GM21786 (cell line): ENCODE measurements at regions not wholly inside any gene's neighbourhood (a gene's known extent, or its start where the extent isn't known, plus 50 kb on each side); places are given as distances from the start of the nearest gene placed in this dataset.
"Not testable (repeated sequence)": the region's sequence is repeated elsewhere in the genome, so short reads cannot be mapped to it uniquely, and the experiment has no call there.

Source experiments
- ATAC-seq: cut with Tn5 transposase; IDR thresholded peaks from one replicate; pipeline ENCODE4 v1.9.1; 2021; ENCODE audit not compliant: unreplicated experiment

- no peak for ATAC-seq
Measured at GRCh38 chr2:176885661-176886060, 326.9 kb upstream of the HNRNPA3 start.

GRCh38 chr2:176891105-176891504, 321.5 kb upstream of the HNRNPA3 start:
- no peak for ATAC-seq

GRCh38 chr2:176891857-176892256, 320.7 kb upstream of the HNRNPA3 start:
- ATAC-seq = no peak

DNA sequence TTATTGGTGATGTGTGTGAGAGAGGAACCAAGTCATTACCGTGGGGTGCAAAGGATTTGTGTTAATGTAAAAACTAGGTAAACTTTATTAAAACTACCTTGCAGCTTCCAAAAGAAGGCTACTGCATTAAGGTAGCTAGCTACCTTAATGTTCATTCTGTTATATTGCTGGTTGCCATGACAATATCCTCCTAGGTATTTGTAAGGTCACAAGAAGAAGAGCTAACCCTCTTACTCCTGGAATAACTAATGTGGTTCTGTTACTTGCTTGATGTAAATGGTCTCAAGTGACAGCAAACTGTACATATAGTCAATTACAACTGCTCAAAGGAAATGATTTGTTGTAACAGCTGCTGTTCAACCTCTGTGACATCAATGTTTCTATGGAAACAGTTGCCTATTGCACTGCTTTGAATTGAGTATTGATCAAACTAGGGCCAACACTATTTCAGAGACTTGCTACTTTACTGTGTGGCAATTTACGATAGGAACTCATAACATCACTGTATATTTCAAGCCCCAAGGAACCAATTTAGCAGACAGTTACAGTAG, 319.8 kb upstream of the HNRNPA3 start:
- ATAC-seq = no peak

- ATAC-seq = no peak
Measured at GRCh38 chr2:176895158-176895557, 317.4 kb upstream of the HNRNPA3 start.

DNA sequence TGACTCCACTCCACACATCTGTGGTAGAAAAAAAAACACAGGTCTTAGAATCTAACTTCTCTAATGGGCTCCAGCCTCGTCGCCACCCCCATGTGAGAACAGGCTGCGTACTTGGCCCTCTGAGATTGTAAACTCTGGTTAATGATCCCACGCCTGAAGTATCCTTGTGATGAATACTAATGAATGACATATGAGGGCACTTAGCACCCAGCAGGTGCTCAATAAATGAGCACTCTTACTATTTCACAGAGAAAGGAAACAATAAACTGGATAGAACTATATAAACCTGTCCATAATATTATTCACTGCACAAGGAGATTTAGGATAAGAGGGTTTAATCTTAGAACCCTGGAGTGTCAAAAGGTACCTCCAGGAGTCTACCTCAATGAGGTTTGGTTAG, 310.1 kb upstream of the HNRNPA3 start:
- ATAC-seq = no peak

- ATAC-seq = not testable (repeated sequence)
Measured at GRCh38 chr2:176904053-176904452, 308.5 kb upstream of the HNRNPA3 start.

- ATAC-seq = no peak
Measured at GRCh38 chr2:176907341-176907740, 305.3 kb upstream of the HNRNPA3 start.

DNA sequence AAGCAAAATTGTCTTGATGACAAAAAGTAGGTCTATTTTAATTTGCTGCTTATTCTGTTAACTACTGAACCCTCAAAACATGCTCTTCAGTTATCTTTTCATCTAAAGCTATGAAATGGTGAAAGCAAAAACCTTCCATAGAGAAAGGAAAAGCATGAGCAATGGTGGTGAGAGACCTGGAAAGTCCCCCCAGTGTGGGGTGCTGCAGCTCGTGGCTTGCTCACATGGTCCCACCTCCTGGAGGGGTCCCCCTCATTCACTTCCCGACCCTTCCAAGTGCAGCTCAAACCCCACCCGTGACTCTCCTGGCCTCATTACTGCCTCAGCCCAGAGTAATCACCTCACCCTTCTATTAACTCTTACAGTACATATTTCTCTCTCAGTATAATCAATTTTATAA, 301.8 kb upstream of the HNRNPA3 start:
- ATAC-seq = no peak

GRCh38 chr2:176913955-176914354, 298.6 kb upstream of the HNRNPA3 start:
- no peak for ATAC-seq

DNA sequence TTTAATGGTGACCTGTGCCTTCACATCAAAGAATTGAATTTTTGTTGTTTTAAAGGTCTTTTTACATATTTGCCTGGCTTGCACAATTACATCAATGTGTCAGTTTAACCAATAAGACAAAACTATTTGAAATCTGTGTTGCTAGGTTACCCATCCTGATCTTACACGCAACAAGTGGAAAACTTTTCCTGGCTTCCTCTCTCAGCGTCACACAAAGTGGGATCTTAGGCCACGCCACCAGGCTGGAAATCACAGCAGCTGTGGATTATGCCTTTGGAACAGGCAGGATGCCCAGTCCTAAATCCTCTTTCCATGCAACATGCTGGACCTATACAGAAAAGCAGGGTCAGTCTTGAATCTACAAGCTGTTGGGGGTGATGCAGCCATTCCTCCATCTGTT, 298.2 kb upstream of the HNRNPA3 start:
- ATAC-seq = no peak

- ATAC-seq = not testable (repeated sequence)
Measured at GRCh38 chr2:176922545-176922944, 290.0 kb upstream of the HNRNPA3 start.

DNA sequence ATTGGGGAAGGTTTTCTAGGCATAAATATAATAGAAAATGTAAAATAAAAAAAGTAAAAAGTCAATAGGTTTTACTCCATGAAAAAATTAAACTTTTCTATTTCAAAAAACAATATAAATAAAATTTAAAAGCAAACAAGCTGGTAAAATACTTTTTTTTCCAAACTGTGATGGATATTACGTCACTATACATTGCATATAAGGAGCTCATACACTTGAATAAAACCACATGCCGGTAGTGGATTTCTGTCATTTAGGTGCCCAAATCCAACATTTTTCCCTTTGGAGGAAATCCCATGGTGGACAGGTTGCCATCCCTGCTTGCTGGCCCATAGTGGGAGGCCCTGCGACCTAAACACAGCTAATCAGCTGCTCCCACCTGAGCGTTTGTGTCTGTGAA, 289.4 kb upstream of the HNRNPA3 start:
- ATAC-seq = no peak

DNA sequence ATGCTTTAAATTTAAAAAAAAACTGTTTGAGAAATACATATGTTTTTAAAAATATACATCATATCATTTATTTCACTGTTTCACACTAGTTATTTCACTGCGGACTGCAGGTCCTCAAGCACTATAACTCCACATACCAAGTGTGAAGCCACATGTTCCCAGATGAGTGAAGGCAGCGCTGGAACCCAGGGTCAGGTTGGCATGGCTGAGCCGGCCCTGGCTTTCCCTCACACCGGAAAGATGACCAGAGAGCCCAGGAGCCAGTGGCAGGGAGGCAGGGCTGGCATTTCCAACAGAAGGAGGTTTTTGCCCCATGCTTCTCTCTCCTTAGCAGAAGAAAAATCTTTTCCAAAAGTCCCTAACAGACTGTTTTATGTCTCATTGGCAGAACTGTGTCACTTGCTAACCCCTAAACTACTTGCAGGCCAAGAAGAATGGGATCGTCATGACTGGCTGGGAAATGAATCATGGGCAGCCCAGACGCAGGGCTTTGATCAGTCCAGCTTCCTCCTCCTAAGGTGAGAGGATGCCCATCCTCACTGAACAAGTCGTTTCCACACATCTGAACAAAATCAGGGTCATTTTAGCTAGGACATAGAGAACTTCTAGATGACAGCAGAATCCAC, 287.6 kb upstream of the HNRNPA3 start:
- no peak for ATAC-seq

DNA sequence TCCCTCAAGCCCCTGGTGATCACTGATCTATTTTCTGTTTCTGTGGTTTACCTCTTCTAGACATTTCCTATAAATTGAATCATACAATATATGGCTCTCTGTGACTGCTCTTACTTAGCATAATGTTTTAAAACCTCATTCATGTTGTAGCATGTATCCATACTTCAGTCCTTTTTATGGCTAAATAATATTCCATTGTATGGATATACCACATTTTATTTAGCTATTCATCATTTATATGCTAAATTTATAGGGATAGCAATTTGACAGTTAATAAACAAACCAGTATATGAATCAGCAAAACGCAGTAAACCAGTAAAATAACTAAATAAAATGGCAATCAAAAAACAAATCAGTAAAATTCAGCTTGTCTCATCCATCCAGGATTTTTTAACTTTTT, 286.1 kb upstream of the HNRNPA3 start:
- no peak for ATAC-seq

GRCh38 chr2:176929387-176929786, 283.2 kb upstream of the HNRNPA3 start:
- ATAC-seq = not testable (repeated sequence)

- peak; percentile 98 for ATAC-seq
Measured at GRCh38 chr2:176931588-176932563, 280.7 kb upstream of the HNRNPA3 start.

DNA sequence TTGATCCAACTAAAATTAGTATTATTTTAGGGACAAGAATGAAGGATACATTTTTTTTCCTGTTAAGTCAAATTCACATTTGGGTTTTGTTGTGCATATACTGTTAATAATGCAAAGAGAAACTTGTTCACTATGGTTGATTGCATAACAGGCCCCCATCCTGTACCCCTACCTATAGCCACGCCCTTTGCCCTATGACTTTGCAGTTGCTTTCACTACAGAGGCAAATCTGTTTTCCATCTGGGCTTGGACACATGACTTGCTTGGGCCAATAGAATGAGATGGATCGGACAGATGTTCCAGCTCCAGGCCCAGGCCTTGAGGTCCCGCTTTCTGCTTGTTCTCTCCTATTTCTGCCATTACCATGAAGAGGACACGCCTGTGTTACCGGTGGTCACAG, 278.5 kb upstream of the HNRNPA3 start:
- ATAC-seq = no peak

GRCh38 chr2:176934869-176935415, 277.7 kb upstream of the HNRNPA3 start:
- ATAC-seq = no peak

GRCh38 chr2:176935543-176936102, 277.0 kb upstream of the HNRNPA3 start:
- no peak for ATAC-seq

DNA sequence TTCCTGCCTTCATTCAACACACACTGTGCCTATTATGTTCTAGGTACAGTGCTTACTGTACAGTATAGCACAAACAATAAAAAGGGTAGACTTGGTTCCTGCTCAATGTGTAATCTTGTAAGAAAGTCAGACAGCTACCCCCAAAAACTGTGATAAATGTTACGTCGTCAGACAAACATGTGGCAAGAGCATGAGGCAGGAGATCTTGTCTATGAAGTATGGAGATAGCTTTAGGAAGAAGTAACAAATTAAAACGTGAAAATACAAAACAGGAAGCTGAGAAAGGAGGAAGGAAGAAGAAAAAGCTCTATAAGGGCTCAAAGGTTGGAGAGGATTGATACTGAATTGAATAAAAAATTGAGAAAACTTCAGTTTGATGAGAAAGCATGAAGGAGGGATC, 276.2 kb upstream of the HNRNPA3 start:
- ATAC-seq = no peak
